Right lobe of liver (tissue), 4 donors: ENCODE measurements at regions not wholly inside any gene's neighbourhood (a gene's known extent, or its start where the extent isn't known, plus 50 kb on each side); places are given as distances from the start of the nearest gene placed in this dataset.
"Not testable (repeated sequence)": the region's sequence is repeated elsewhere in the genome, so short reads cannot be mapped to it uniquely, and the experiment has no call there.

Source experiments
- POLR2A ChIP-seq: fragments of 450-650 bp; IDR thresholded peaks from one replicate; pipeline ENCODE4 v1.6.1; 2017; ENCODE audit warnings: antibody characterized with exemption, mild to moderate bottlenecking
- TF ChIP-seq, protein P1 (sequence below), 4 donors: fragments of 200-600 bp in 3 of 4; fragments of 450-650 bp in 1 of 4; IDR thresholded peaks; one replicate each; pipeline versions ENCODE4 v1.5.1 to v1.8.0; 2016 to 2022; ENCODE audit warnings: antibody characterized with exemption in 4 of 4, mild to moderate bottlenecking in 2 of 4
- donor health status: DM: no; HTN: no; CAD: no.
- donor health status: DM: no; HTN: no; CAD: no.
- donor health status: DM: no; HTN: yes; CAD: no.

DNA sequence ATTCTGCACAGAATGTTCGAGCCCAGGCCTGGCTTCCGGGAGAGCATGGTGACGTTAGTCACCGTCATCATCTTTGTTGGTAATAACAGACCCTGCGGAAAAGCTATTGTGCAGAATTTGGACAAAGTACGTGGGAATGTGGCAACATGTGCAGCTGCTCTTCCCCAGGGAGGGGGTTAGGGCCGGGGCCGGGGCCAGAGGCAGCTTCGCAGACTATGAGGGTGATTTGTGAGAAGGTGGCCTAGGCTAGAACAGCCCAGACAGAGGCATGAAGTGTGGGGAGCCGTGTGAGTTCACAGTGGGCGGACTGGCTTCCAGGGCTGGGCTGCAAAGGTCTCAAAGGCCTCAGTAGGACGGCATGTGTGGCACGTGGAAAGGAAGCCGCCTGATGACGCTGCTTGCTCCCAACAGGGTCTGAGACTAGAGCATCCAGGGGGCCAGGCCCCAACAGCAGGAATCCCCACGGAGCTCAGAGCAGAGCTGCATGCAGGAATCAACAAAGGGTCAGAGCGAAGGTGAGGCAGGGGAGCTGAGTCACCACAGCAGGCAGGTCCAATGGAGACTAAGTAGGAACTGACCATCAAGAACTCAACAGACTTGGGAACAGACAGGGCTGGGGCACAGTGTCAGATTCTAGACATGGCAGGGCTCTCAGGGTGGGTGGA, 109.2 kb downstream of the NPIPB11 start:
- not testable (repeated sequence) for TF ChIP-seq POLR2A
- TF ChIP-seq, protein P1, sequence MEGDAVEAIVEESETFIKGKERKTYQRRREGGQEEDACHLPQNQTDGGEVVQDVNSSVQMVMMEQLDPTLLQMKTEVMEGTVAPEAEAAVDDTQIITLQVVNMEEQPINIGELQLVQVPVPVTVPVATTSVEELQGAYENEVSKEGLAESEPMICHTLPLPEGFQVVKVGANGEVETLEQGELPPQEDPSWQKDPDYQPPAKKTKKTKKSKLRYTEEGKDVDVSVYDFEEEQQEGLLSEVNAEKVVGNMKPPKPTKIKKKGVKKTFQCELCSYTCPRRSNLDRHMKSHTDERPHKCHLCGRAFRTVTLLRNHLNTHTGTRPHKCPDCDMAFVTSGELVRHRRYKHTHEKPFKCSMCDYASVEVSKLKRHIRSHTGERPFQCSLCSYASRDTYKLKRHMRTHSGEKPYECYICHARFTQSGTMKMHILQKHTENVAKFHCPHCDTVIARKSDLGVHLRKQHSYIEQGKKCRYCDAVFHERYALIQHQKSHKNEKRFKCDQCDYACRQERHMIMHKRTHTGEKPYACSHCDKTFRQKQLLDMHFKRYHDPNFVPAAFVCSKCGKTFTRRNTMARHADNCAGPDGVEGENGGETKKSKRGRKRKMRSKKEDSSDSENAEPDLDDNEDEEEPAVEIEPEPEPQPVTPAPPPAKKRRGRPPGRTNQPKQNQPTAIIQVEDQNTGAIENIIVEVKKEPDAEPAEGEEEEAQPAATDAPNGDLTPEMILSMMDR (IDR thresholded peaks at IDR 0.05): not testable (repeated sequence)
